ENCODE measurements at regions not wholly inside any gene's neighbourhood (a gene's known extent, or its start where the extent isn't known, plus 50 kb on each side); places are given as distances from the start of the nearest gene placed in this dataset.

GRCh38 chr12:124691429-124691828 is 124.0 kb upstream of the NCOR2 start:
- no peak for TF ChIP-seq EZH2 (IDR thresholded peaks at IDR 0.05; ENCODE audit: low read length)
- TF ChIP-seq, protein P1, sequence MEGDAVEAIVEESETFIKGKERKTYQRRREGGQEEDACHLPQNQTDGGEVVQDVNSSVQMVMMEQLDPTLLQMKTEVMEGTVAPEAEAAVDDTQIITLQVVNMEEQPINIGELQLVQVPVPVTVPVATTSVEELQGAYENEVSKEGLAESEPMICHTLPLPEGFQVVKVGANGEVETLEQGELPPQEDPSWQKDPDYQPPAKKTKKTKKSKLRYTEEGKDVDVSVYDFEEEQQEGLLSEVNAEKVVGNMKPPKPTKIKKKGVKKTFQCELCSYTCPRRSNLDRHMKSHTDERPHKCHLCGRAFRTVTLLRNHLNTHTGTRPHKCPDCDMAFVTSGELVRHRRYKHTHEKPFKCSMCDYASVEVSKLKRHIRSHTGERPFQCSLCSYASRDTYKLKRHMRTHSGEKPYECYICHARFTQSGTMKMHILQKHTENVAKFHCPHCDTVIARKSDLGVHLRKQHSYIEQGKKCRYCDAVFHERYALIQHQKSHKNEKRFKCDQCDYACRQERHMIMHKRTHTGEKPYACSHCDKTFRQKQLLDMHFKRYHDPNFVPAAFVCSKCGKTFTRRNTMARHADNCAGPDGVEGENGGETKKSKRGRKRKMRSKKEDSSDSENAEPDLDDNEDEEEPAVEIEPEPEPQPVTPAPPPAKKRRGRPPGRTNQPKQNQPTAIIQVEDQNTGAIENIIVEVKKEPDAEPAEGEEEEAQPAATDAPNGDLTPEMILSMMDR (optimal IDR thresholded peaks at IDR 0.05 in 1 of 3, IDR thresholded peaks at IDR 0.05 in 1 of 3, conservative IDR thresholded peaks at IDR 0.05 in 1 of 3; ENCODE audit: extremely low read depth in 1 of 3, insufficient read depth in 2 of 3, low read length in 3 of 3) = no peak
- no peak for FAIRE-seq
- peaks cover 35% of the 10 kb centered on the region for H3K4me1 ChIP-seq (ENCODE audit: control insufficient read depth, extremely low read depth, insufficient read depth, low read length)

GRCh38 chr12:124689631-124690030 is 122.2 kb upstream of the NCOR2 start:
- DNase-seq (ENCODE audit: low read depth, low spot score) = no peak
- Histone ChIP-seq H3K9ac (ENCODE audit: control insufficient read depth, extremely low read depth, insufficient read depth, low read length) (no peak overlapping the region), H4K20me1 (ENCODE audit: control insufficient read depth, extremely low read depth, insufficient read depth, low read length) (no peaks in the 10 kb centered on the region), H3K27ac (ENCODE audit: control insufficient read depth, insufficient read depth, low read length) (no peak overlapping the region), H3K4me1 (ENCODE audit: control insufficient read depth, extremely low read depth, insufficient read depth, low read length) (peaks cover 45% of the 10 kb centered on the region), H3K79me2 (ENCODE audit: control insufficient read depth, insufficient read depth, low read length) (no peaks in the 10 kb centered on the region), H2AFZ (ENCODE audit: control insufficient read depth, low read length) (no peak overlapping the region), H3K9me1 (ENCODE audit: control insufficient read depth, extremely low read depth, insufficient read depth, low read length) (no peaks in the 10 kb centered on the region), H3K36me3 (ENCODE audit: control insufficient read depth in 2 of 2, extremely low read depth in 1 of 2, insufficient read depth in 2 of 2, low read length in 2 of 2) (no peaks in the 10 kb centered on the region), H3K4me3 (ENCODE audit: control insufficient read depth in 2 of 3, extremely low read depth in 1 of 3, insufficient read depth in 2 of 3, low read depth in 1 of 3, low read length in 3 of 3) (no peak overlapping the region), H3K27me3 (ENCODE audit: control insufficient read depth, extremely low read depth, insufficient read depth, low read length) (peaks cover 1% of the 10 kb centered on the region), H3K4me2 (ENCODE audit: control insufficient read depth, extremely low read depth, insufficient read depth, low read depth, low read length) (no peak overlapping the region), H3K9me3 (ENCODE audit: control insufficient read depth, low read depth, low read length) (no peaks in the 10 kb centered on the region)
- dilution Hi-C loops (cut with MboI; ENCODE audit: extremely low pct_ligation_motif_present, low sequenced_read_pairs) = no loop called here
- TF ChIP-seq EZH2 (IDR thresholded peaks at IDR 0.05; ENCODE audit: low read length) = no peak
- TF ChIP-seq, protein P1 (optimal IDR thresholded peaks at IDR 0.05 in 1 of 3, IDR thresholded peaks at IDR 0.05 in 1 of 3, conservative IDR thresholded peaks at IDR 0.05 in 1 of 3; ENCODE audit: extremely low read depth in 1 of 3, insufficient read depth in 2 of 3, low read length in 3 of 3) = no peak
- FAIRE-seq = peak; percentile 32

More at GRCh38 chr12:124691429-124691828, 124.0 kb upstream of the NCOR2 start:
- Histone ChIP-seq H3K4me2 (ENCODE audit: control insufficient read depth, extremely low read depth, insufficient read depth, low read depth, low read length) (no peak overlapping the region), H4K20me1 (ENCODE audit: control insufficient read depth, extremely low read depth, insufficient read depth, low read length) (no peaks in the 10 kb centered on the region), H3K9ac (ENCODE audit: control insufficient read depth, extremely low read depth, insufficient read depth, low read length) (no peak overlapping the region), H3K9me1 (ENCODE audit: control insufficient read depth, extremely low read depth, insufficient read depth, low read length) (no peaks in the 10 kb centered on the region), H3K4me3 (ENCODE audit: control insufficient read depth in 2 of 3, extremely low read depth in 1 of 3, insufficient read depth in 2 of 3, low read depth in 1 of 3, low read length in 3 of 3) (no peak overlapping the region), H3K9me3 (ENCODE audit: control insufficient read depth, low read depth, low read length) (no peaks in the 10 kb centered on the region), H2AFZ (ENCODE audit: control insufficient read depth, low read length) (no peak overlapping the region), H3K79me2 (ENCODE audit: control insufficient read depth, insufficient read depth, low read length) (no peaks in the 10 kb centered on the region), H3K27ac (ENCODE audit: control insufficient read depth, insufficient read depth, low read length) (no peak overlapping the region), H3K27me3 (ENCODE audit: control insufficient read depth, extremely low read depth, insufficient read depth, low read length) (peaks cover 5% of the 10 kb centered on the region), H3K36me3 (ENCODE audit: control insufficient read depth in 2 of 2, extremely low read depth in 1 of 2, insufficient read depth in 2 of 2, low read length in 2 of 2) (no peaks in the 10 kb centered on the region)
- no peak for DNase-seq (ENCODE audit: low read depth, low spot score)
- dilution Hi-C loops (cut with MboI; ENCODE audit: extremely low pct_ligation_motif_present, low sequenced_read_pairs) = no loop called here
